Activated B cell treated with CpG ODN at 0.5 μM for 24 hours (primary cell): ENCODE measurements at regions not wholly inside any gene's neighbourhood (a gene's known extent, or its start where the extent isn't known, plus 50 kb on each side); places are given as distances from the start of the nearest gene placed in this dataset.
"Not testable (repeated sequence)": the region's sequence is repeated elsewhere in the genome, so short reads cannot be mapped to it uniquely, and the experiment has no call there.

ENCODE experiments used
- ATAC-seq: fragments of 200-7000 bp; cut with Tn5 transposase; one replicate; pipeline ENCODE4 v1.10.0; 2021; ENCODE audit warnings: low read depth, mild to moderate bottlenecking, moderate library complexity
- CTCF ChIA-PET: fragments of 350-600 bp; sonication (Branson Sonifier 250); formaldehyde crosslinking; loops from one replicate; lab custom pipeline; 2021; ENCODE audit warnings: antibody characterized with exemption; lab: Charles Lee
- POLR2A ChIA-PET: fragments of 350-600 bp; sonication (Branson Sonifier 250); formaldehyde crosslinking; loops from one replicate; lab custom pipeline; 2021; ENCODE audit warnings: antibody characterized with exemption; lab: Charles Lee
- DNase-seq: peaks from one replicate; pipeline ENCODE4 v3.0.0; 2022
- H3K27ac Mint-ChIP-seq: one replicate; pipeline ENCODE4 v1.8.0; 2020; ENCODE audit warnings: mixed read lengths
- H3K27me3 Mint-ChIP-seq: one replicate; pipeline ENCODE4 v1.8.0; 2021; ENCODE audit warnings: mixed read lengths
- H3K36me3 Mint-ChIP-seq: one replicate; pipeline ENCODE4 v1.8.0; 2021; ENCODE audit warnings: low read depth, mixed read lengths
- H3K4me1 Mint-ChIP-seq: one replicate; pipeline ENCODE4 v1.8.0; 2021; ENCODE audit warnings: mixed read lengths
- H3K4me3 Mint-ChIP-seq: one replicate; pipeline ENCODE4 v1.8.0; 2020; ENCODE audit warnings: mild to moderate bottlenecking, mixed read lengths
- H3K9me3 Mint-ChIP-seq: one replicate; pipeline ENCODE4 v1.8.0; 2020; ENCODE audit warnings: mixed read lengths
- intact Hi-C: fragments of 100-400 bp; cut with micrococcal nuclease; formaldehyde crosslinking; loops from one replicate; pipeline ENCODE4 v1.15.1; 2024
- TF ChIP-seq, protein P1 (sequence below): fragments of 200-600 bp; IDR thresholded peaks from one replicate; pipeline ENCODE4 v1.8.0; 2022; ENCODE audit warnings: antibody characterized with exemption, mild to moderate bottlenecking

DNA sequence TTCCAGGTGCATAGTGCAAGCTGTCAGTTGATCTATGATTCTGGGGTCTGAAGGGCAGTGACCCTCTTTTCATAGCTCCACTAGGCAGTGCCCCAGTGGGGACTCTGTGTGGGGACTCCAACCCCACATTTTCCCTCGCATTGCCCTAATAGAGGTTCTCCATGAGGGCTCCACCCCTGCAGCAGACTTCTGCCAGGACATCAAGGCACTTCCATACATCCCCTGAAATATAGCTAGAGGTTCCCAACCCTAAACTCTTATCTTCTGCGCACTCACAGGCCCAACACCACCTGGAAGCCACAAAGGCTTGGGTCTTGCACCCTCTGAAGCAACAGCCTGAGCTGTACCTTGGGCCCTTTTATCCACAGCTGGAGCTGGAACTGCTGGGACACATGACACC is 65.7 kb upstream of the PKN2 start:
- ATAC-seq (no peak), DNase-seq (no peak)
- no peak overlapping the region for H3K27ac Mint-ChIP-seq
- H3K4me1 Mint-ChIP-seq: no peaks in the 10 kb centered on the region
- intact Hi-C loops: no loop called here
- peaks cover 5% of the 10 kb centered on the region for H3K27me3 Mint-ChIP-seq
- H3K4me3 Mint-ChIP-seq: no peak overlapping the region
- TF ChIP-seq, protein P1, sequence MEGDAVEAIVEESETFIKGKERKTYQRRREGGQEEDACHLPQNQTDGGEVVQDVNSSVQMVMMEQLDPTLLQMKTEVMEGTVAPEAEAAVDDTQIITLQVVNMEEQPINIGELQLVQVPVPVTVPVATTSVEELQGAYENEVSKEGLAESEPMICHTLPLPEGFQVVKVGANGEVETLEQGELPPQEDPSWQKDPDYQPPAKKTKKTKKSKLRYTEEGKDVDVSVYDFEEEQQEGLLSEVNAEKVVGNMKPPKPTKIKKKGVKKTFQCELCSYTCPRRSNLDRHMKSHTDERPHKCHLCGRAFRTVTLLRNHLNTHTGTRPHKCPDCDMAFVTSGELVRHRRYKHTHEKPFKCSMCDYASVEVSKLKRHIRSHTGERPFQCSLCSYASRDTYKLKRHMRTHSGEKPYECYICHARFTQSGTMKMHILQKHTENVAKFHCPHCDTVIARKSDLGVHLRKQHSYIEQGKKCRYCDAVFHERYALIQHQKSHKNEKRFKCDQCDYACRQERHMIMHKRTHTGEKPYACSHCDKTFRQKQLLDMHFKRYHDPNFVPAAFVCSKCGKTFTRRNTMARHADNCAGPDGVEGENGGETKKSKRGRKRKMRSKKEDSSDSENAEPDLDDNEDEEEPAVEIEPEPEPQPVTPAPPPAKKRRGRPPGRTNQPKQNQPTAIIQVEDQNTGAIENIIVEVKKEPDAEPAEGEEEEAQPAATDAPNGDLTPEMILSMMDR: no peak
- peaks cover 3% of the 10 kb centered on the region for H3K36me3 Mint-ChIP-seq
- peaks cover 33% of the 10 kb centered on the region for H3K9me3 Mint-ChIP-seq
- POLR2A ChIA-PET: no interaction called here
- CTCF ChIA-PET: interaction anchor here (0.6 kb wide), 1 partner anchor 995 kb away, joined by 4 read pairs; no protein-coding TSS in a partner anchor

DNA sequence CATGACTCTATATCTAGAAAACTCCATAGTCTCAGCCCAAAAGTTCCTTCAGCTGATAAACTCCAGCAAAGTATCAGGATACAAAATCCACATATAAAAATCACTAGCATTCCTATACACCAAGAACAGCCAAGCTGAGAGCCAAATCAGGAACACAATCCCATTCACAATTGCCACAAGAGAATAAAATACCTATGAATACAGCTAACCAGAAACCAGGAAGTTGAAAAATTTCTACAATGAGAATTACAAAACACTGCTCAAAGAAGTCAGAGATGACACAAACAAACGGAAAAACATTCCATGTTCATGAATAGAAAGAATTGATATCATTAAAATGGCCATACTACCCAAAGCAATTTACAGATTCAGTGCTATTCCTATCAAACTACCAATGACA is 61.0 kb upstream of the PKN2 start:
- H3K4me3 Mint-ChIP-seq, DNase-seq, intact Hi-C loops, POLR2A ChIA-PET, H3K27me3 Mint-ChIP-seq, H3K4me1 Mint-ChIP-seq, CTCF ChIA-PET, H3K27ac Mint-ChIP-seq, ATAC-seq, H3K36me3 Mint-ChIP-seq: not testable (repeated sequence)
- peaks cover 26% of the 10 kb centered on the region for H3K9me3 Mint-ChIP-seq
